WTC11 (cell line): ENCODE measurements at regions not wholly inside any gene's neighbourhood (a gene's known extent, or its start where the extent isn't known, plus 50 kb on each side); places are given as distances from the start of the nearest gene placed in this dataset.

ENCODE experiments used
- ATF1 ChIP-seq: sonication (generic); formaldehyde crosslinking; IDR thresholded peaks from 2 replicates; pipeline ENCODE4 v1.8.1; 2023; ENCODE audit warnings: mild to moderate bottlenecking, moderate library complexity, missing genetic modification reagents
- ATF3 ChIP-seq: sonication (generic); formaldehyde crosslinking; conservative IDR thresholded peaks from 2 replicates; pipeline ENCODE4 v1.8.1; 2022; ENCODE audit warnings: mild to moderate bottlenecking, missing genetic modification reagents
- CREB1 ChIP-seq: sonication (generic); formaldehyde crosslinking; IDR thresholded peaks from 2 replicates; pipeline ENCODE4 v1.8.0; 2023; ENCODE audit warnings: mild to moderate bottlenecking, missing genetic modification reagents
- CTCF ChIP-seq: fragments of 200-600 bp; IDR thresholded peaks from 2 replicates; pipeline ENCODE4 v1.8.0; 2022; ENCODE audit warnings: antibody characterized with exemption
- E2F4 ChIP-seq: sonication (generic); formaldehyde crosslinking; IDR thresholded peaks from 2 replicates; pipeline ENCODE4 v1.8.1; 2022; ENCODE audit warnings: low read depth, mild to moderate bottlenecking, moderate library complexity, missing genetic modification reagents, borderline replicate concordance
- ESRRA ChIP-seq: sonication (generic); formaldehyde crosslinking; IDR thresholded peaks from 2 replicates; pipeline ENCODE4 v1.8.1; 2022; ENCODE audit warnings: mild to moderate bottlenecking, missing genetic modification reagents, borderline replicate concordance
- IRF2 ChIP-seq: sonication (generic); formaldehyde crosslinking; IDR thresholded peaks from 2 replicates; pipeline ENCODE4 v1.8.0; 2022; ENCODE audit warnings: low read depth, missing genetic modification reagents, borderline replicate concordance
- NFE2L1 ChIP-seq: sonication (generic); formaldehyde crosslinking; IDR thresholded peaks from 2 replicates; pipeline ENCODE4 v1.8.1; 2023; ENCODE audit warnings: missing genetic modification reagents
- NR3C1 ChIP-seq: sonication (generic); formaldehyde crosslinking; conservative IDR thresholded peaks from 2 replicates; pipeline ENCODE4 v1.8.1; 2023; ENCODE audit warnings: low read depth, mild to moderate bottlenecking, missing genetic modification reagents
- OVOL2 ChIP-seq: fragments of 250-450 bp; sonication (Bioruptor Pico); IDR thresholded peaks from 2 replicates; pipeline ENCODE4 v1.9.0; 2021; ENCODE audit warnings: mild to moderate bottlenecking, borderline replicate concordance
- TEAD4 ChIP-seq: sonication (generic); formaldehyde crosslinking; IDR thresholded peaks from 2 replicates; pipeline ENCODE4 v1.8.0; 2022; ENCODE audit warnings: mild to moderate bottlenecking, missing genetic modification reagents
- USF2 ChIP-seq: sonication (generic); formaldehyde crosslinking; IDR thresholded peaks from 2 replicates; pipeline ENCODE4 v1.8.1; 2023; ENCODE audit warnings: mild to moderate bottlenecking, missing genetic modification reagents, moderate library complexity
- ZBTB43 ChIP-seq: sonication (generic); formaldehyde crosslinking; IDR thresholded peaks from 2 replicates; pipeline ENCODE4 v1.8.1; 2023; ENCODE audit warnings: mild to moderate bottlenecking, missing genetic modification reagents
- ZNF232 ChIP-seq: sonication (generic); formaldehyde crosslinking; IDR thresholded peaks from 2 replicates; pipeline ENCODE4 v1.8.0; 2022; ENCODE audit warnings: mild to moderate bottlenecking, missing genetic modification reagents

GRCh38 chr14:40365305-40365704 is 933.1 kb upstream of the FBXO33 start:
- no peak for TF ChIP-seq CTCF
- no peak for TF ChIP-seq ZBTB43 (CRISPR knock-in tag)
- TF ChIP-seq ATF1 (CRISPR knock-in tag): no peak
- no peak for TF ChIP-seq ESRRA (CRISPR knock-in tag)
- TF ChIP-seq NFE2L1 (CRISPR knock-in tag): no peak
- no peak for TF ChIP-seq NR3C1 (CRISPR knock-in tag)
- TF ChIP-seq E2F4 (CRISPR knock-in tag): no peak
- TF ChIP-seq ATF3 (CRISPR knock-in tag): no peak
- TF ChIP-seq TEAD4: no peak
- no peak for TF ChIP-seq CREB1 (CRISPR knock-in tag)
- no peak for TF ChIP-seq IRF2 (CRISPR knock-in tag)
- no peak for TF ChIP-seq USF2 (CRISPR knock-in tag)
- no peak for TF ChIP-seq OVOL2 (CRISPR knock-in tag)
- TF ChIP-seq ZNF232 (CRISPR knock-in tag): no peak
